COLO668 (cell line): ENCODE measurements at regions not wholly inside any gene's neighbourhood (a gene's known extent, or its start where the extent isn't known, plus 50 kb on each side); places are given as distances from the start of the nearest gene placed in this dataset.

Experiments used
- DNase-seq: peaks from one replicate; lab custom pipeline; 2025; ENCODE audit not compliant: unreplicated experiment; lab: John Stamatoyannopoulos, UW

DNA sequence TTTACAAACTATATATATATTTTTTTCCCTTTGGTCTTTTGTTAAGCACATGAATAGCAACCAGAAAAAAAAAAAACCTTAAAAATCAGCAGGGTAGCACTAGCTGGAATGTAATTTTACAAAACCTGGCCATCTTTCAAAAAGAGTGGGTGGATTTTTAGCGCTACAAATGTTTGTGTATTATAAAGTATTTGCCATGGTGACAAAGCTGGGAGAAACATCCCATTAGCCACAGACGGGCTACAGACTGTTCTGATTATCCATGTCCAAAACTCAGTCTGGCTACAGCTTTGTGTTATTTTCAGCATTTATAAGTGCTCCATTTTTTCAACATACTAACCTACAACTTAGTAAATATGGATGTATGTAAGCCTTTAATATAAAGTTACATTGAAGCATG is 249.5 kb upstream of the TANK start:
- DNase-seq = no peak

GRCh38 chr2:160911258-160911657 is 249.0 kb upstream of the TANK start:
- no peak for DNase-seq

DNA sequence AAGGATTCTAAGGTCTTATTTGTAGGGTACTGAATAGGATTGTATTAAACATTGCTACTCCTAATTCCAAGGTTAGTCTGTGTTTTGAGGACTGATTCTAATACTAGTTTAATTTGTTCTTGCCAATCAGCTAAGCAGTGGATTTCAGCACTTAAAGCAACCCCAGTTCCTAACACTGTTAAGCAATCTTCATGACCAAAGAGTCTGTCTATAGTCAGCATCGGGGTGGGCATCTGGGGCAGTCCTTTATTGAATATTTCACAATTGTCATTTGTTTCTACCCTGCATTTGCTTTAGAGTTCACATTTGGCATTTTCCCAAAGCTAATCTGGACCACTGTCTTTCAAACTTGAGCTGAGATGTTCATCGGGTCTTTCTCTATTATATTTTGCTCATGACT is 248.0 kb upstream of the TANK start:
- DNase-seq = no peak

- DNase-seq = no peak
Measured at GRCh38 chr2:160913323-160913722, 246.9 kb upstream of the TANK start.

DNA sequence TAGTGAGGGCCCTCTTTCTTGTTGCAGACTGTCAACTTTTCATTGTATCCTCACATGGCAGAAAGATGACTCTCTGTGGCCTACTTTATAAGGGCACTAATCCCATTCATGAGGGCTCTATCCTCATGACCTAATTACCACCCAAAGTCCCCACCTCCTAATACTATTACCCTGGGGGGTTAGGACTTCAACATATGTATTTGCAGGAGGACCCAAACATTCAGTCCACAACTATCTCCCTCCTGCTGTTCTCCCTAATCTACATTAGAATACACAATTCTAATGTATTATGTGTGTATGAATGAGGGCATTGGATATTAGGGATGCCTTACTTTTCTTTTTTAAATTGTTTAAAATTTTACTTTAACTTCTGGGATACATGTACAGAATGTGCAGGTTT is 246.0 kb upstream of the TANK start:
- DNase-seq = no peak

- no peak for DNase-seq
Measured at GRCh38 chr2:160916300-160916699, 243.9 kb upstream of the TANK start.

DNA sequence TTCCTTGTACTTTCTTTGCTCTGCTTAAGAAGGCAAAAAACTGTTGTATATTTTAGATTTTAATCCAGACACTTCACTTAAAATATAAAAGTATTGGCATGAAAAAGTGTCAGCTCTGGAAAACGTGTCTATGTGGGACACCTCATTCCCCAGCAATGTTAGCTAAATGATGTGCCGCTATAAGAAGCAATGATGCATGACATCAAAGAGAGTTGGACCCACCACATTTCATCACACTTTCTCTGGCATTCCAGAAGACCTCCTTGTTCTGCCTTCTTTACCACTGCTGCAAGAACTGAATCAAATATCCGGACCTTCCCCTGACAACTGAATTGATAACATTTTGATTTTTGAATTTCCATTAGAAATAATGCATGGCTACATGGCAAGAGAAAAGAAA is 242.4 kb upstream of the TANK start:
- no peak for DNase-seq

- DNase-seq = no peak
Measured at GRCh38 chr2:160918258-160918657, 242.0 kb upstream of the TANK start.

DNA sequence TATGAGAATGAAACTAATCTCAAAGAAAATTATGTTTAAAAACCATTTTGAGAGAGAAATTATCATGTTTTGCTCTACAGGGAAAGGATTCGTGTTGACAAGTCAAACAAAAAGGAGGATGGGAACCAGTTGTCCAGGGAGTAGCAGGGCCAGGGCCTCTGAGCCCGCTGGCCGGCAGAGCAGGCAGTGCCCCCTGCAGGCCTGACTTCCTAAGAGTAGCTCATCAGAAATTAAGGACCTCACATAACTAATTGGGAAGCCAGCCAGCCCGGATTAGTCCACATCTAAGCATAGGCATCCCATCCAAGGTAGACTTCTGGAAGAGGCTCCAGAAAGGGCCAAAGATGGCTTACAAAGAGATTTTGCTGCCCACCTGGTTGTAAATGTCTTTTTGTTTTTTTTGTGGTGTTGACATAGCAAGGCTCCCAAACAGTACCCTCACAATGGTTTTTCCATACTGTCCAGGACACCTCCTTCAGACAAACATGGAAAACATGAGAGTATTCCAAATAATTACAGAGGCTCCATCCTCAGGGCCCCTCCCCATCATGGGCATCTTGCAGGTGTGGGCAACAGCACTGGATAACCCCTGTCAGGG is 241.2 kb upstream of the TANK start:
- DNase-seq = peak; percentile 55

DNA sequence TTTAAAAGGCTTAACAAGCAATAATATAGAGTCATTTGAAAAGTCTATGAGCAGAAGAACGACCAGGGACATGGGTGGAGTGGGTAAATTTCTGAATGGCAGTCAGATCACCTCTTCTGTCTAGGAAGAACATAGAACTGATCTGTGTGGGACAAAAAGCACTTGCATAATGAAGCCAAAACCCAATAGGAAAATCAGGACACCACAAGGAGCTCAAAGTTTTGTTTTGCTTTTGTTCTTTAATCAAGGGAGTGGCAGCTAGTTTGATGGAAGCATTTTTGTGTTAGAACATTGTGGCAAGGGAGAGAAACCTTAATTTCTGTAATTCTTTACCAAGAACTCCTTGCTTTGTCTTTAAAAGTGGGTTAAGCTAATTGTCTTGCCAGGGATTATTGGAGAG is 240.2 kb upstream of the TANK start:
- no peak for DNase-seq

GRCh38 chr2:160920791-160921303 is 239.4 kb upstream of the TANK start:
- DNase-seq = no peak

GRCh38 chr2:160921386-160921964 is 238.8 kb upstream of the TANK start:
- no peak for DNase-seq

DNA sequence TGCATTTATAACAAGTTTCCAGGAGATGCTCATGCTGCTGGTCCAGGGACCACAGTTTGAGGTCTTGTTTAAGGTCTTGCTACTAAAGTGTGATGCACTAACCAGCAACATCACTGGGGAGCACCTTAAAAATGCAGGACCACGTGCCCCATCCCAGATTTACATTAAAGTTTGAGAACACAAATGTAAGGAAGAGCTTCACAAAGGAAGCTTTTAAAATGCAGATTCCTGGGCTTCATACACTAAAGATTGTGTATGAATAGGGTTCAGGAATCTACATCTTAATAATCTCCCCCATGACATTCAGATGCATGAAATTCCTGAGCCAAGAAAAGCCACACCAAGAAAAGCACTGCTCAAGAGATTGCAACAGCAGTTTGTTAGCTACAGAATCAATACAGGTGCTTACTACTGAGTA is 235.3 kb upstream of the TANK start:
- no peak for DNase-seq

GRCh38 chr2:160925956-160926355 is 234.3 kb upstream of the TANK start:
- DNase-seq = no peak

DNA sequence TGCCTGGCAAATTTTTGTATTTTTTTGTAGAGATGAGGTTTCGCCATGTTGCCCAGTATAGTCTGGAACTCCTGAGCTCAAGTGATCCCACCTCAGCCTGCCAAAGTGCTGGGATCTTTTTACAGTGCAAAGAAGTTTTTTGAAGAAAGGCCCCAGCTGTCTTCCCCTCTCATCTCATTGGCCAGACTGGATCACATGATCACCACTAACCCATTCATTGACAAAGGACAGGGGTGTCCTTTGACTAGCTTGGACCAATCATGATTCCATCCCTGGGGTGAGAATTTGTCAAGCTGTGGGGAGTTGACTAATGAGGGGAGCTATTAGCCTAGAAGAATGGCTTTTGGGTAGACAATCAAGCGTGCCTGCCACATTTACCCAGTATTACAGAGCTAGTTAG is 232.9 kb upstream of the TANK start:
- DNase-seq = no peak

DNA sequence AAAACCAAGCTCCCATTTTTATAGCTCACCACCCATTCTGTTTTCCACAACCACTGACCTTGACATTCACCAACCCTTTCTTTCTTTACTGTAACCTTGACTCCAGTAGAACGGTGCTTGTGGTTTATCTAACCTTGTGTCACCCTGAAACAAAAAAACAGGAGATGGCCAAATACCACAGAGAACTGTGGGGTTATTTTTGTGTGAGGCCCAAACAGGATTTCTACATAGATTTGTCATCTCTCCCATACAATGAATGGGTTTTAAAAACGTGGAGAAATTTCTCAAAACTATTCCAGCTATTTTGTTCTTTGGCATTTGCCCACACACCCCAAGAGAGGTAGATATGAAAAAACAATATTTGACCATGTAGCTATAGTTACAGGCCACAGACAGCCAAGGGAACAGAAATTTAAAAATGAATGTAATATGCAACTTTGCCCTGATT is 231.3 kb upstream of the TANK start:
- no peak for DNase-seq

DNA sequence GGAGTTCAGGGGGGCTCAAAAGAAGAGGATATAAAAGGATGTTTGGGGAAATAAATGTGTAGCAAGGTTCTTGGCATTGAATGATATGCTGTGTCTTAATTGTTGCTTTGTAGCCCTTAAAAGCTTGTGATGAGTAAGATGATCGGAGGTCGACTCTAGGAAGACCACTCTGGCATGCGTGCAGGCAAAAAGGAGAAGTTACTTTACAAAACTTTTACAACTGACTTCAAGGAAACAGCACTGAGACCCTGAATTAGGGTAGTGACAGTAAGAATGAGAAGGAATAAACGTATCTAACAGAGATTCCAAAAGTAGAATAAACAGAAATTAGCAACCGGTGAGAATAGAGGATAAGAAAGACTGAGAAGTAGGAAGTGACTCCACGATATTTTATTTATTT is 228.7 kb upstream of the TANK start:
- DNase-seq = no peak

DNA sequence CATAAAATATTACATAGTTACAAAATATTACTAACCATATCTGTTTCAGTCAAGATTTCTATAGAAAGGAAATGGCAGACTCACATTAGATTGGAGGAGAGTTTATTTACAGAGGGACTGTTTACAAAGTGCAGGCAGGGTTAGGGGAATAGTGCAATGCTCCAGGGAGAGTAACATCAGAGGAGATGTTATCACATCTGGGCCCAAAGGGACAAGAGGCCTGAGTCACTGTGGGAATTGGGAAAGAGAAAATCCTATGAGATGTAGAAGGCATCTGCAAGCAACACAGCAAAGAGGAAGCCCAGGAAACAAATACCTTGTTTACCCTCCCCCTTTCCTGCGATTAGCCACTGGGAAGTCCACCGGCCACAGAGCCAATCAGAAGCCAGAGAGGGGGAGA is 227.3 kb upstream of the TANK start:
- no peak for DNase-seq

DNA sequence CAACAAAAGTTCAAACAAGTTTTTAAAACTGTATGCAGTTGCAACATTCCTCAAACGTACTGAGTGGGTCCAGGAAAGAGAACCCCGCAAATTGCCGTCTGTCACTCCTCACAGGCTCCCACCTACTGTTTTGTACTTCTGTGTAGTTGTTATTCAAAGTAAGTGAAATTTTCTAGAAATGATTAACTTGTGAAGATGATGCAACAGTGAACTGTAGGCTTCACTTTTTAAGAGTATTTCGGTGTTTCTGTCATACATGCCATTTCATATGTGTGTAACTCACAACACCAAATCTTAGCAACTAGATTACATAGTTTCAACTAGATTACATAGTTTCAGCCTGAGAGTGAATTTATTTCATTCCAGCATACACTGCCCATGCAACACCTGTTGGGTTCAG is 226.0 kb upstream of the TANK start:
- DNase-seq = no peak

- no peak for DNase-seq
Measured at GRCh38 chr2:160934991-160935390, 225.2 kb upstream of the TANK start.

- DNase-seq = no peak
Measured at GRCh38 chr2:160936044-160936806, 224.0 kb upstream of the TANK start.

GRCh38 chr2:160940271-160940670 is 220.0 kb upstream of the TANK start:
- DNase-seq = no peak
